H54 (cell line): ENCODE measurements at regions not wholly inside any gene's neighbourhood (a gene's known extent, or its start where the extent isn't known, plus 50 kb on each side); places are given as distances from the start of the nearest gene placed in this dataset.

ENCODE experiments used
- DNase-seq: peaks from one replicate; pipeline ENCODE4 v3.0.0; 2011; ENCODE audit warnings: low spot score, mixed read lengths; ENCODE audit not compliant: insufficient read length
- FAIRE-seq: peaks from 3 replicates; lab custom pipeline; 2011; peaks lifted over from hg19 to GRCh38; lab: Jason Lieb, UNC
- POLR2A ChIP-seq: IDR thresholded peaks from 2 replicates; pipeline ENCODE4 v1.6.1; 2011; ENCODE audit warnings: low read depth, mild to moderate bottlenecking, low read length

DNA sequence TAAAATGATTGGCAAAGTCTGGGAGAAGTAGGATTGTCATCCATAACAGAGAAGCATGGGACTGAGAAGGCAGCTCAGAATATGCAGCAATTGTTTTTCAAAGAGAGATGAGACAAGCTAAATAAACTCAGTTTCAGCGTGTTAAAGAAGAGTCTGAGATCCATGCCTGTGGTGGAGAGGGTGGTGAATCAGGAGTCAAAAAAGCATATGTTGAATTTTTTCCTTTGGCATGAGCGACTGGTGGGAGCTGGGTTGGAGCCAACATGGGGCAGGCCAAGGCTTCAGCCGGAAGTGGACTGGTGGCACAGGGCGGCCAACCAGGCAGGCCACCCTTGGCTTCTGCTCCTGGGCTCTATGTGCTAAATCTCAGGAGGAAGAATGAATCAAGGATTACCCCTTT is 102.0 kb downstream of the SST start:
- no peak for FAIRE-seq
- no peak for TF ChIP-seq POLR2A
- no peak for DNase-seq

DNA sequence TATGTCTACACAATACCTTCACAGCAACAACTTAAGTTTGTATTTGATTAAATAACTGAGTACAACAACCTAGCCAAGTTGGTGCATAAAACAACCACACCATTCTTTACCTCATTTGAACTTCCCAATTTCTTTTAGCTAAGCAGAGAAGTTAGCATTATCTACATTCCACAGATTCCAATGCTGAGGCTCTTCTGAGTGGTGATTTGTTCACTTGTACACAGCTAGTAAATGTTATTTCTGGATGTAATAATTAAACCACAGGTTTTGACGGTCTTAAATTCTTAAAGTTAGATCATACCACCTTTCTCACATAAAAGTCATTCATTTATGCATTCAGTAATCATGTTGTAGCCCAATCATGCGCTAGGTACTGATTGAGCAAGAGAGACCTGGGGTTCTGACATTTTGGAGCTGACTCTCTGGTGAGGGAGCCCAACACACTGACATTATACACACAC is 102.5 kb downstream of the SST start:
- no peak for TF ChIP-seq POLR2A
- FAIRE-seq, result peak; percentile 75
- DNase-seq, result peak; percentile 44

DNA sequence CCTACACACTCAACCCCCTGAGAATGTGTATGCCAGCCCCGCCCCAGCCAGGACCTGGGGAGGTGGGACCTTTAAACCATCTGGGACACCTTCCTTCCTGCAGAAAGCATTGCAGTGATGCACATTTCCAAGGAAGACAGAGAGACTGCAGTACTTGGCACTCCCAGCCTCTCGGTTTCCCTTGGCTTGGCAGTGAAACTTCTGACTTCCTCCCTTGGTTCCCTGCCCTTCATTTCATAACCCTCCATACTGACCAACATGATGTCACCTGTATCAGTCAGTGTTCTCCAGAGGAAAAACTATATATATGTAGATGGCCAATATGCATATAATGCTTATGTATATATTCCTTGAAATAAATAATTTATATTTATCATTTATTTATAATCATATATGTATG is 103.2 kb downstream of the SST start:
- no peak for TF ChIP-seq POLR2A
- FAIRE-seq, result peak; percentile 72

DNA sequence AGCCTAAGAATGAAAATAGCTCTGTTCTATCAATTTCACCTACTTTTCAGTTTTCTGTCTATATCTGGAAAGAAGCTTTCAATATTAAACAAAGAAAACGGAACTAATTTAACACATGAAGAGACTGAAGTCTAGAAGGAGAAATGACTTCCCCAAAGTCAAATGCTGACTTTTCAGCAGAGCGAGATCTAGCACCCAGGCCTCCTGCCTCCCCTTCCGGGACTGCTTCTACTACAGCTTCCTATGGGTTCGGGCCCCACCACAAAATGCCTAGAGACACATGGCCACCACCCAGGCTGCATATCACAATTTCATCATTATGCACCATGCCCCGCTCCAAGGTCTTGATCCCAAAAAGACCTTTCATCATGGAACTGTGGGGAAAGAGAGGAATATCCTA is 104.5 kb downstream of the SST start:
- DNase-seq (no peak), FAIRE-seq (no peak)
- no peak for TF ChIP-seq POLR2A

More for the DNA sequence above, 103.2 kb downstream of the SST start:
- DNase-seq, result peak; percentile 13

DNA sequence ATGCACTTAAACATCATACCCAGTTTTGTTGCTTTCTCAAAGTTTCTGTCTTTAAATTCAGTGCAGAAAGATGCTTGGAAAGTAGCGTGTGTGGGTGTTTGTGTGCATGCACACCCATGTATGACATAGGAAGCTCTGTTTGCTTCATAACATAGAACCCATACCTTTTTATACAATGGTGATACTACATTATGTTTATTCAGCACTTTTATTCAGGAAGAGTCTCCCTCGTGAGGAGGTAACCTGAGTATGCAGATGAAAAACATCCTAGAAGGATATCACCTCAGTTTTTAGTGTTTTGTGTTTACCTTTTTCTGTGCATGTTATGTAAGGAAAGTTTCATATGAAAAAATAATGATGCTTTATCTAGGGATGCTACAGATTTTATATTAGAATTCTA is 111.2 kb downstream of the SST start:
- no peak for DNase-seq
- no peak for TF ChIP-seq POLR2A
- no peak for FAIRE-seq

DNA sequence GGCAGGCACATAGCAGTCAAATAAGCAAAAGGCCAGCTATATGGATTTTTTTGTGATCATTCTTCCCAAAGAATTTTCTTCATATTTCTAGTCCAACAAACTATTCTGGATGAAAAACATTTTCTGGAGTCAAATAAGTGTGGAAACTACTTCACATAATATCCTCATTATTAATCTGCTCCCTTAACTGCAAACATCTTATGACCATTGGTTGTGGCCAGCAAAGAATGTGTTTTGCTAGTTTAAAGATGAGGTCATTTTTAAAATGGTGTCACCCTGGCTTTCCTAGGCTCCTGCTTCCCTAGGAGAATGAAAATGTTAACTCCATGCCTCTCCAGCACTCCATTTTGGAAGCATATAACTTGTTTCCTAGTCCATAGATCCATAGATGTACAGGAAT is 118.8 kb downstream of the SST start:
- DNase-seq (no peak), FAIRE-seq (peak; percentile 88)
- TF ChIP-seq POLR2A, result no peak

DNA sequence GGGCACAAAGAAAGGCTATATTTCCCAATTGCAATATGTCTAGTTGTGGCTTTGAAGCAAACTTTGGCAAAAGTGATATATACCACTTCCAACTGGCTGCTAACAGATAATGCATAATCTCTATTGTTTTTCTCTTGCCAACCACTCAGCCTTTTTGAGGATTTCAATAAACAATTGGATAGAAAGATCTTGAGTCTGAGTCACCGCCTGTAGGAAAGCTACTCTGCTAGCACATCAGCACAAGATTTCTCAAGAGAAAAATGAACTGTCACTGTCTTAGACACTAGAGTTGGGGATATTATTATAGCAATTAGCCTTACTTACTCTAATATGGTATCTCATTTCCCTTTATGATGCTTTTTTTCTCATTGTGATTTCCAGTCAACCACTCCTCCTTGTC is 119.7 kb downstream of the SST start:
- FAIRE-seq, result peak; percentile 73
- no peak for DNase-seq

DNA sequence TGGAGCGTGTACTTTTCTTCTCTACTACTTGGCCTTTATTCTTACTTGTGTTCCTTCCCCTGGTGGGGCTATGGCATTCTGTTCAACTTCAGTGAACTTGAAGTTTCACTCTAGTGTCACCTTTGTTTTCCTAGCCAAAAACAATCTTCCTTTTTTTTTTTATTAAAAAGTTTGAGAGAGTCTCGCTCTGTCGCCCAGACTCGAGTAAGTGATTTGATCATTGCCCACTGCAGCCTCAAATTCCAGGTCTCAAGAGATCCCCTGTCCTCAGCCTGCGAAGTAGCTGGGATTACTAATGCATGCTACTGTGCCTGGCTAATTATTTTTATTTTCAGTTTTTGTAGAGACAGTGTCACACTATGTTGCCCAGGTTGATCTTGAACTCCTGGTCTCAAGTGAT is 124.8 kb downstream of the SST start:
- DNase-seq, result no peak
- FAIRE-seq, result no peak
- no peak for TF ChIP-seq POLR2A

More for the DNA sequence above, 119.7 kb downstream of the SST start:
- no peak for TF ChIP-seq POLR2A

DNA sequence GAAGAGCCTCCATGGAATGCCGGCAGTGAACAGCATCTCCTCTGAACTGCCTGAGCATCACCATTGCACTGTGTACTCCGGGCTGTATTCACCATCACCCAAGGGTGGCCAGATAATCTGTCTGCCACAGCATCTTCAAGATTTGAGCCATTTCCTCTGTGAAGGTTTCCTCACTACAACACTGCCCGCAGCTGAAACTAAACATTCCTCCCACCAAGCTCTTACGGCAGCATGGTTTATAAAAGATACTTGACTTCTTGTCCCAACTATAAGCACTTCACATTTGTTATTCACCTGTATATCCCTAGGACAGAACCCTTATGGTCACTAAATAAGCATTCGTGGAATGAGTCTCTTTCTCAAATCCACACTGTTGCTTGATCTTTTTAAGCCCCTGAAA is 125.9 kb downstream of the SST start:
- no peak for DNase-seq
- no peak for TF ChIP-seq POLR2A
- no peak for FAIRE-seq

DNA sequence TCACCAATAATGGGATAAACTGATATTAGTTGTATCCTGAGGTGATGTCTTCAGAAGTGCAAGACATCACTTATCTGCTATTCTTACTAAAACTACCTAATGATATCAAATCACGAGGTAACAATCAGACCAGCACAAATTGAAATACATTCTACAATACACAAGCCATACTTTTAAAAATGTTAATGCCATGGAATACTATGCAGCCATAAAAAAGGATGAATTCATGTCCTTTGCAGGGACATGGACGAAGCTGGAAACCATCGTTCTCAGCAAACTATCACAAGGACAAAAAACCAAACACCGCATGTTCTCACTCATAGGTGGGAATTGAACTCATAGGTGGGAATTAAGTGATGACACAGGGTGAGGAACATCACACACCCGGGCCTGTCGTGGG is 129.3 kb downstream of the SST start:
- no peak for TF ChIP-seq POLR2A
- DNase-seq, result no peak
- peak; percentile 41 for FAIRE-seq

DNA sequence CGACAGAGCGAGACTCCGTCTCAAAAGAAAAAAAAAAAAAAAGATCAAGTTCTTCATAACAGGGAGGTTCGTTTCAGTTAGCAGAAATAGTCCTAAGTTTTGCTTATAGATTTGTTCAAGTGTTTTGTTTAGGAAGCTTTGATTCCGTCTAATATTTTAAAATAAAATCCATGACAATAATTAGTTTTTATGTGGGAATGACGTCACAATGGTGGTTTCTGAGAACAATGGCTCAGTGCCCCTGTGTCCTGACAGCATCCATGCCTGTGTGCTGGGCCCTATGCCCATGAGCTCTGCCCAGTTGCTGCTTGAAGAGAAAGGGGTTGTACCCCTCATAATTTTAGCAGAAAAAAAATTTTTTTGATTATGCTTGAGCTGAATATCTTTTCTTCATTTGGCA is 134.0 kb downstream of the SST start:
- FAIRE-seq, result no peak
- TF ChIP-seq POLR2A, result no peak
- DNase-seq, result no peak

DNA sequence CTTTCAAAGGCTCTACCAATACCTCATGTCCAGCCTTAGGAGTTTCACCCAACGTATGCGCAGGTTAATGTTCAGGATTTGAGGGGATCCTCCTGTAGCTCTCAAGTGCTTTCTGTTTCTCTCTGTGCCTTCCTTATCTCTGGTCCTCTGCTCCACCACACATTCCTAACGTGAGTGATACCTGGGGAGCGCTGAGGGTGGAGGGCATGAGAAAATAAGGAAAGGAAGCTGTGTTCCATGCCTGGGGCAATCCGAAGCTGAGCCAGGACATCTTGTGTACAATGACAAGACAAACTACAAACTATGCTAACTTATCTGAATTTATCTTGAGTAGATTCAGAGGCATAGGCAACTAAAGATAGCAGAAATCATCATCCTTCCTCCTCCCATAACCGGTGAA is 136.4 kb downstream of the SST start:
- TF ChIP-seq POLR2A, result no peak
- no peak for DNase-seq
- FAIRE-seq, result no peak

DNA sequence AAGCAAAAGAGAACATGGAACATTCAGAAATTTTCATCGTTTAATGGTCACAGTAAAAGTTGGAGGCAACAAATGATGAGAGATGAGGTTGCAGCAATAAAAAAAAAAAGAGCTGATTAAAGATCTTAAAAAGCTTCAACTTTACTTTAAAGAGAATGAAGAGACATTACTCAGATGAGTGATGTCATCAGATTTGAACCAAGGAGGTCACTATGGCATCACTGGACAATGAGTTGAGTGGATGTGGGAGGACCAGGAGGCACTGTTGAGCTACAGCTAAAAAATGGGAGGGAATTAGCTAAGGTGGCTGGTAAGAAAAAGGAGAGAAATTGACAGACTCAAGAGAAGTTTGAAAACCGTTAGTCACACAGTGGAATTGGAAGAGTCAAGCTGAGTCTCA is 138.4 kb downstream of the SST start:
- FAIRE-seq, result no peak

DNA sequence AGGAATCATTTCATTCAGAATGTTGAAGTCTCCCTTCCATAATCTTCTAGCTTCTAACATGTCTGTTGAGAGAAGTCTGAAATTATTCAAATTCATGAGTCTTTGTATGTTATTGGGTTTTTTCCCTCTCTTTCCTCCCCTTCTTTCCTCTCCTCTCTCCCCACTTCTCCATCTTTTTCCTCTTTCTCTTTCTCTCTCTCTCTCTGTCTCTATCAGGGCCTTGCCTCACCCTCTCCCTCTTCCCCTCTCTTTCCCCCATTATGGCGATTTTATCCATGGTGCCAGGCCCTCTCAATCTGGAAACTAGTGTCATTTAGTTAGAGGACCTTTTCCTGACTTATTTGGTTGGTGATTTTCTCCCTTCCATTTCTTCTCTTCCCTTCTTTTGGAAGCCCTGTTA is 147.3 kb downstream of the SST start:
- FAIRE-seq, result no peak

More for the DNA sequence above, 138.4 kb downstream of the SST start:
- no peak for DNase-seq
- TF ChIP-seq POLR2A, result no peak

DNA sequence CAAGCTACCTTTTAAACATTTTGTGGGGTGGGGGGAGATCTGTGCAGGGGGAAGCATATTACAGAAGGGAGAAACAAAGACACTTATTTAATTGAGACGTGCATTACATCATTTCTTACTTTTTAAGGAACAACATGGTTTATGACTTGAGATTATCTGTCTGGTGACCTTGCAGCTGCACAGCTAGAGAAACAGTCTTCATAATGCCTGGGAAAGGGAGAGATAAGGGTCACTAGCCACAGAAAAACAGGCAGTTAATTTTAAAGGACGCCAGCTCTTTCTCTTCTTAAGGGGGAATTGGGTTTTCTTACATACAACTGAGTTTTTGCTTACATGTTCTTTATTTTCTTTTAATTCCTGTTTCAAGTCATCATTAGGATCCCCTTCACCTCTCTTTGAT is 147.9 kb downstream of the SST start:
- TF ChIP-seq POLR2A, result no peak
- FAIRE-seq, result no peak
- DNase-seq, result no peak

More for the DNA sequence above, 147.3 kb downstream of the SST start:
- TF ChIP-seq POLR2A, result no peak
- no peak for DNase-seq

DNA sequence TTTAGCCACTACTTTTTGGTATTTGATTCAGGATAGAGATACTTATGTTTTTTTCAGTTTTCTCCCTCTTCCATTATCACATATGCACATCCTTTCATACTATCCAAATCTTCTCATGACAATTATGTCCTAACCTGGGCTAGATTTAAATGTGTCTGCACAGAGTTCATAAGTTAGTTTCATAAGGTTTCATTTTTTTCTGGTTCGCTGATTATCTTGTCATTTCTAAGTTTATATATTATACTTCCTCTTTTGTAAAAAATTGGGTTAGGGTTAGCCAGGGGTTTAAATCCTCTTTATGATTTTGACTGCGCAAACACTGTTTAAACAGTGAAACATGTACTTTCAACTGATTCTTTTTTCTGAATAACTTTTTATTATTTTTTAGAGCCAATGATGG is 148.6 kb downstream of the SST start:
- TF ChIP-seq POLR2A, result no peak
- FAIRE-seq (no peak), DNase-seq (no peak)
